HCT116 (cell line): ENCODE measurements at regions not wholly inside any gene's neighbourhood (a gene's known extent, or its start where the extent isn't known, plus 50 kb on each side); places are given as distances from the start of the nearest gene placed in this dataset.

ENCODE experiments used
- ATAC-seq: fragments of 200-7000 bp; cut with Tn5 transposase; 2 replicates; pipeline ENCODE4 v1.9.1; 2020; ENCODE audit warnings: mild to moderate bottlenecking, moderate library complexity
- BruUV-seq: library from RNA; stranded (reverse); fragments of 400-500 nt; replicated peaks from 2 replicates; lab custom pipeline; 2021; lab: Mats Ljungman, UMichigan
- CTCF ChIA-PET: fragments of 300-600 bp; sonication (Branson Sonifier 250); formaldehyde crosslinking; loops from one replicate; lab custom pipeline; 2021; ENCODE audit warnings: antibody characterized with exemption; lab: Charles Lee
- POLR2A ChIA-PET: fragments of 300-600, 350-600 bp; sonication (Branson Sonifier 250); formaldehyde crosslinking; loops from one replicate; lab custom pipeline; 2021; ENCODE audit warnings: antibody characterized with exemption; lab: Charles Lee
- RAD21 ChIA-PET, 2 experiments: fragments of 300-600 bp; sonication (Branson Sonifier 250); formaldehyde crosslinking; loops; one replicate each; lab custom pipeline; 2023; ENCODE audit warnings: low total read pairs in 2 of 2; ENCODE audit not compliant: uncharacterized antibody in 2 of 2, unreplicated experiment in 2 of 2, low non-redundant PET in 1 of 2; lab: Charles Lee
- DNase-seq: peaks from one replicate; pipeline ENCODE4 v3.0.0-alpha.2; 2010; ENCODE audit warnings: low read depth, low spot score
- H2AFZ ChIP-seq: fragments of 200-600 bp; shearing (Covaris generic), sonication (generic); 2 replicates; pipeline ENCODE4 v1.6.1; 2017; ENCODE audit warnings: low read depth, mixed run types, mixed read lengths, antibody characterized with exemption, low read length; ENCODE audit not compliant: poor library complexity, severe bottlenecking
- H3K27ac ChIP-seq: 2 replicates; pipeline ENCODE4 v1.5.1; 2012; ENCODE audit warnings: low read depth, low read length
- H3K27me3 ChIP-seq: fragments of 200-600 bp; sonication (generic); 2 replicates; pipeline ENCODE4 v1.6.1; 2016; ENCODE audit warnings: mixed run types, low read length, mixed read lengths; ENCODE audit not compliant: insufficient read depth
- H3K36me3 ChIP-seq, 2 experiments: fragments of 200-500 bp in 1 of 2; fragments of 200-600 bp in 1 of 2; sonication (Bioruptor generic) in 1 of 2; sonication (generic) in 1 of 2; 2 replicates each; pipeline versions ENCODE4 v1.5.1 to v1.6.1; 2014 to 2016; ENCODE audit warnings: low read length in 2 of 2, inconsistent platforms in 1 of 2, mixed read lengths in 1 of 2, mixed run types in 1 of 2; ENCODE audit not compliant: insufficient read depth in 2 of 2, control insufficient read depth in 1 of 2
- H3K4me1 ChIP-seq, 2 experiments: fragments of 200-600 bp in 1 of 2; sonication (generic) in 1 of 2; 2 replicates each; pipeline versions ENCODE4 v1.5.1 to v1.6.1; 2012 to 2017; ENCODE audit warnings: low read length in 2 of 2, inconsistent platforms in 1 of 2, mild to moderate bottlenecking in 1 of 2, mixed read lengths in 1 of 2, mixed run types in 1 of 2, moderate library complexity in 1 of 2; ENCODE audit not compliant: insufficient read depth in 2 of 2, control insufficient read depth in 1 of 2
- H3K4me2 ChIP-seq: fragments of 200-600 bp; sonication (generic); 2 replicates; pipeline ENCODE4 v1.6.1; 2017; ENCODE audit warnings: mixed run types, low read length, mixed read lengths
- H3K4me3 ChIP-seq, 2 experiments: fragments of 200-600 bp in 1 of 2; sonication (generic) in 1 of 2; replicated peaks in 1 of 2; 2 replicates each; pipeline ENCODE4 v1.5.1; 2011 to 2016; ENCODE audit warnings: low read length in 2 of 2, control low read depth in 1 of 2, low read depth in 1 of 2, mild to moderate bottlenecking in 1 of 2, mixed read lengths in 1 of 2, mixed run types in 1 of 2
- H3K79me2 ChIP-seq: fragments of 200-600 bp; sonication (generic); 2 replicates; pipeline ENCODE4 v1.6.1; 2017; ENCODE audit warnings: mild to moderate bottlenecking, mixed run types, low read length, moderate library complexity, mixed read lengths; ENCODE audit not compliant: insufficient read depth
- H3K9ac ChIP-seq: fragments of 200-600 bp; sonication (generic); 2 replicates; pipeline ENCODE4 v1.6.1; 2016; ENCODE audit warnings: low read length, mixed read lengths
- H3K9me2 ChIP-seq: fragments of 200-600 bp; sonication (generic), shearing (Covaris generic); 2 replicates; pipeline ENCODE4 v1.6.1; 2017; ENCODE audit warnings: mixed run types, mild to moderate bottlenecking, moderate library complexity; ENCODE audit not compliant: insufficient read depth
- H3K9me3 ChIP-seq, 2 experiments: fragments of 200-500 bp in 1 of 2; fragments of 200-600 bp in 1 of 2; sonication (Bioruptor generic) in 1 of 2; sonication (generic) in 1 of 2; 2 replicates each; pipeline ENCODE4 v1.6.1; 2014 to 2017; ENCODE audit warnings: low read length in 2 of 2, mixed read lengths in 2 of 2, inconsistent platforms in 1 of 2, low read depth in 1 of 2, mild to moderate bottlenecking in 1 of 2, mixed run types in 1 of 2, moderate library complexity in 1 of 2; ENCODE audit not compliant: control insufficient read depth in 1 of 2, insufficient read depth in 1 of 2
- H4K20me1 ChIP-seq: fragments of 200-600 bp; sonication (generic), shearing (Covaris generic); 2 replicates; pipeline ENCODE4 v1.6.1; 2017; ENCODE audit warnings: mixed run types, mild to moderate bottlenecking, moderate library complexity; ENCODE audit not compliant: insufficient read depth
- ATF3 ChIP-seq: IDR thresholded peaks from 2 replicates; pipeline ENCODE4 v1.6.1; 2012
- CEBPB ChIP-seq: IDR thresholded peaks from 2 replicates; pipeline ENCODE4 v1.6.1; 2012; ENCODE audit warnings: low read depth
- EGR1 ChIP-seq: IDR thresholded peaks from 2 replicates; pipeline ENCODE4 v1.6.1; 2012; ENCODE audit warnings: low read depth
- ELF1 ChIP-seq: IDR thresholded peaks from 2 replicates; pipeline ENCODE4 v1.6.1; 2012; ENCODE audit warnings: low read depth, borderline replicate concordance
- EZH2 ChIP-seq: fragments of 200-600 bp; sonication (generic); IDR thresholded peaks from 2 replicates; pipeline ENCODE4 v1.6.1; 2017; ENCODE audit warnings: antibody characterized with exemption, mixed run types
- EZH2phosphoT487 ChIP-seq: fragments of 200-600 bp; IDR thresholded peaks from 2 replicates; pipeline ENCODE4 v1.6.1; 2018; ENCODE audit warnings: antibody characterized with exemption, borderline replicate concordance
- FOSL1 ChIP-seq: IDR thresholded peaks from 2 replicates; pipeline ENCODE4 v1.6.1; 2012; ENCODE audit warnings: low read depth
- JUND ChIP-seq: IDR thresholded peaks from 2 replicates; pipeline ENCODE4 v1.6.1; 2012
- POLR2A ChIP-seq: IDR thresholded peaks from 2 replicates; pipeline ENCODE4 v1.7.0; 2011; ENCODE audit warnings: borderline replicate concordance; ENCODE audit not compliant: insufficient read depth, insufficient read length; ENCODE audit errors: extremely low read depth
- RAD21 ChIP-seq: IDR thresholded peaks from 2 replicates; pipeline ENCODE4 v1.6.1; 2012; ENCODE audit warnings: low read depth, mild to moderate bottlenecking
- SIN3A ChIP-seq: IDR thresholded peaks from 2 replicates; pipeline ENCODE4 v1.6.1; 2012; ENCODE audit warnings: low read depth
- SP1 ChIP-seq: IDR thresholded peaks from 2 replicates; pipeline ENCODE4 v1.6.1; 2012; ENCODE audit warnings: low read depth
- SRF ChIP-seq: IDR thresholded peaks from 2 replicates; pipeline ENCODE4 v1.6.1; 2012; ENCODE audit warnings: low read depth
- TCF7L2 ChIP-seq: IDR thresholded peaks from 2 replicates; pipeline ENCODE4 v1.7.0; 2011; ENCODE audit warnings: borderline replicate concordance, inconsistent platforms; ENCODE audit not compliant: insufficient read depth, insufficient read length; ENCODE audit errors: extremely low read depth
- YY1 ChIP-seq: IDR thresholded peaks from 2 replicates; pipeline ENCODE4 v1.6.1; 2011; ENCODE audit warnings: low read length, low read depth, moderate library complexity, mild to moderate bottlenecking; ENCODE audit not compliant: insufficient replicate concordance; ENCODE audit errors: extremely low read depth
- ZFX ChIP-seq: fragments of 450-650 bp; IDR thresholded peaks from 2 replicates; pipeline ENCODE4 v1.6.1; 2017
- intact Hi-C: fragments of 100-400 bp; cut with micrococcal nuclease; formaldehyde crosslinking; loops from 2 replicates; pipeline ENCODE4 v1.10.0; 2022
- TF ChIP-seq, protein P1 (sequence below): IDR thresholded peaks from 2 replicates; pipeline ENCODE4 v1.6.1; 2011; ENCODE audit warnings: mild to moderate bottlenecking, low read length, moderate library complexity; ENCODE audit not compliant: insufficient replicate concordance; ENCODE audit errors: extremely low read depth
- TF ChIP-seq, protein P2 (sequence below), 3 experiments: fragments of 200-600 bp in 1 of 3; sonication (generic) in 1 of 3; IDR thresholded peaks in 2 of 3; conservative IDR thresholded peaks in 1 of 3; 2 replicates each; pipeline ENCODE4 v1.5.1; 2012 to 2017; ENCODE audit warnings: low read depth in 2 of 3, low read length in 2 of 3, antibody characterized with exemption in 1 of 3, borderline replicate concordance in 1 of 3, control low read depth in 1 of 3, mild to moderate bottlenecking in 1 of 3, mixed read lengths in 1 of 3, mixed run types in 1 of 3, moderate library complexity in 1 of 3; ENCODE audit not compliant: insufficient read depth in 1 of 3

GRCh38 chr12:125989696-125990095 is 924.5 kb downstream of the AACS start:
- Histone ChIP-seq H3K27ac (no peak overlapping the region), H3K9me3 (peaks cover 3 to 12% of the 10 kb centered on the region in 2 experiments; a peak in 2 of 4 replicates), H3K27me3 (no peaks in the 10 kb centered on the region), H3K79me2 (no peaks in the 10 kb centered on the region), H3K9ac (no peak overlapping the region), H3K4me3 (no peak overlapping the region), H2AFZ (no peak overlapping the region), H3K4me1 (no peaks in the 10 kb centered on the region), H3K9me2 (no peaks in the 10 kb centered on the region), H3K4me2 (no peak overlapping the region), H4K20me1 (no peaks in the 10 kb centered on the region), H3K36me3 (no peaks in the 10 kb centered on the region)
- ATAC-seq (no peak), DNase-seq (no peak)
- intact Hi-C loops = no loop called here
- TF ChIP-seq, protein P1, sequence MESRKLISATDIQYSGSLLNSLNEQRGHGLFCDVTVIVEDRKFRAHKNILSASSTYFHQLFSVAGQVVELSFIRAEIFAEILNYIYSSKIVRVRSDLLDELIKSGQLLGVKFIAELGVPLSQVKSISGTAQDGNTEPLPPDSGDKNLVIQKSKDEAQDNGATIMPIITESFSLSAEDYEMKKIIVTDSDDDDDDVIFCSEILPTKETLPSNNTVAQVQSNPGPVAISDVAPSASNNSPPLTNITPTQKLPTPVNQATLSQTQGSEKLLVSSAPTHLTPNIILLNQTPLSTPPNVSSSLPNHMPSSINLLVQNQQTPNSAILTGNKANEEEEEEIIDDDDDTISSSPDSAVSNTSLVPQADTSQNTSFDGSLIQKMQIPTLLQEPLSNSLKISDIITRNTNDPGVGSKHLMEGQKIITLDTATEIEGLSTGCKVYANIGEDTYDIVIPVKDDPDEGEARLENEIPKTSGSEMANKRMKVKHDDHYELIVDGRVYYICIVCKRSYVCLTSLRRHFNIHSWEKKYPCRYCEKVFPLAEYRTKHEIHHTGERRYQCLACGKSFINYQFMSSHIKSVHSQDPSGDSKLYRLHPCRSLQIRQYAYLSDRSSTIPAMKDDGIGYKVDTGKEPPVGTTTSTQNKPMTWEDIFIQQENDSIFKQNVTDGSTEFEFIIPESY = no peak
- TF ChIP-seq ELF1 (no peak), ATF3 (no peak), CEBPB (no peak), SIN3A (no peak), JUND (no peak), EZH2 (no peak), FOSL1 (no peak)
- ChIA-PET POLR2A (no interaction called here), RAD21 (no interaction called here), CTCF (no interaction called here)
- BruUV-seq = no TSS peak

- no peak for DNase-seq
- Histone ChIP-seq H3K4me2 (no peak overlapping the region), H3K36me3 (no peaks in the 10 kb centered on the region), H4K20me1 (no peaks in the 10 kb centered on the region), H3K9me3 (peaks cover 0 to 11% of the 10 kb centered on the region in 2 experiments; a peak in 2 of 4 replicates), H3K9me2 (no peaks in the 10 kb centered on the region), H3K4me1 (no peaks in the 10 kb centered on the region), H3K9ac (no peak overlapping the region), H3K79me2 (no peaks in the 10 kb centered on the region), H2AFZ (no peak overlapping the region), H3K27ac (no peak overlapping the region), H3K27me3 (no peaks in the 10 kb centered on the region), H3K4me3 (no peak overlapping the region)
- intact Hi-C loops = no loop called here
- ATAC-seq = no peak
- no TSS peak for BruUV-seq
- POLR2A ChIA-PET = no interaction called here
- RAD21 ChIA-PET = no interaction called here
- CTCF ChIA-PET = no interaction called here
- TF ChIP-seq JUND (no peak), EZH2phosphoT487 (no peak), ZFX (no peak), SP1 (no peak), RAD21 (no peak), TCF7L2 (no peak), SRF (no peak), ELF1 (no peak), CEBPB (no peak), YY1 (no peak), EGR1 (no peak), ATF3 (no peak), POLR2A (no peak), EZH2 (no peak)
- TF ChIP-seq, protein P2, sequence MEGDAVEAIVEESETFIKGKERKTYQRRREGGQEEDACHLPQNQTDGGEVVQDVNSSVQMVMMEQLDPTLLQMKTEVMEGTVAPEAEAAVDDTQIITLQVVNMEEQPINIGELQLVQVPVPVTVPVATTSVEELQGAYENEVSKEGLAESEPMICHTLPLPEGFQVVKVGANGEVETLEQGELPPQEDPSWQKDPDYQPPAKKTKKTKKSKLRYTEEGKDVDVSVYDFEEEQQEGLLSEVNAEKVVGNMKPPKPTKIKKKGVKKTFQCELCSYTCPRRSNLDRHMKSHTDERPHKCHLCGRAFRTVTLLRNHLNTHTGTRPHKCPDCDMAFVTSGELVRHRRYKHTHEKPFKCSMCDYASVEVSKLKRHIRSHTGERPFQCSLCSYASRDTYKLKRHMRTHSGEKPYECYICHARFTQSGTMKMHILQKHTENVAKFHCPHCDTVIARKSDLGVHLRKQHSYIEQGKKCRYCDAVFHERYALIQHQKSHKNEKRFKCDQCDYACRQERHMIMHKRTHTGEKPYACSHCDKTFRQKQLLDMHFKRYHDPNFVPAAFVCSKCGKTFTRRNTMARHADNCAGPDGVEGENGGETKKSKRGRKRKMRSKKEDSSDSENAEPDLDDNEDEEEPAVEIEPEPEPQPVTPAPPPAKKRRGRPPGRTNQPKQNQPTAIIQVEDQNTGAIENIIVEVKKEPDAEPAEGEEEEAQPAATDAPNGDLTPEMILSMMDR (IDR thresholded peaks at IDR 0.05 in 2 of 3, conservative IDR thresholded peaks at IDR 0.05 in 1 of 3; ENCODE audit: borderline replicate concordance in 1 of 3, insufficient read depth in 1 of 3, low read depth in 2 of 3, low read length in 2 of 3) = no peak
Observed at GRCh38 chr12:125996443-125996842, 931.2 kb downstream of the AACS start.
